ES-I3 (cell line): ENCODE measurements at regions not wholly inside any gene's neighbourhood (a gene's known extent, or its start where the extent isn't known, plus 50 kb on each side); places are given as distances from the start of the nearest gene placed in this dataset.

ENCODE experiments used
- H3K36me3 ChIP-seq: 2 replicates; pipeline ENCODE4 v1.6.1; 2013; ENCODE audit warnings: mild to moderate bottlenecking, low read length, control low read depth, moderate library complexity; ENCODE audit not compliant: insufficient read depth
- H3K4me1 ChIP-seq: 2 replicates; pipeline ENCODE4 v1.6.1; 2013; ENCODE audit warnings: mild to moderate bottlenecking, control low read depth, low read length; ENCODE audit not compliant: insufficient read depth
- H3K9ac ChIP-seq: 2 replicates; pipeline ENCODE4 v1.6.1; 2013; ENCODE audit warnings: low read depth, mild to moderate bottlenecking, low read length, moderate library complexity
- H3K9me3 ChIP-seq: 2 replicates; pipeline ENCODE4 v1.6.1; 2013; ENCODE audit warnings: mild to moderate bottlenecking, low read length, moderate library complexity; ENCODE audit not compliant: control insufficient read depth, insufficient read depth

DNA sequence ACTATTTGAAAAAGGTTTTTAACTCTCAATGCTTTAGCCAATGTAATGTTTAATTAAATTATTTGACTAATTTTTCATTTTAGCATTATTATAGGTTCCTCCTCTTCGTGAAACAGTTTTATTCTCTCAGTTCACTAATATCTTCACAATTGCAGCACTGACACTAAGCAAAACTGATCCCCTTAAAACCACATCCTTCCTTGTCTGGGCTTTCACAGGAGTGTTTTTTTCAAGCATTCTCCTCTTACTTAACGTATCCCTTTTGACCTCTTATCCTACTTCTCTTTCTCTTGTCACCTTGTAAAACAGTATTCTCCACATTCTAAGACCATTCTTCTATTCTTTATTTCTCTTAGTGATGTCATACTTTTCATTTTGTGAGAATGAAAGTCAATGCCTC, 112.8 kb downstream of the DSC3 start:
- H3K36me3 ChIP-seq: no peaks in the 10 kb centered on the region
- H3K9me3 ChIP-seq: no peaks in the 10 kb centered on the region
- no peaks in the 10 kb centered on the region for H3K4me1 ChIP-seq
- no peak overlapping the region for H3K9ac ChIP-seq

DNA sequence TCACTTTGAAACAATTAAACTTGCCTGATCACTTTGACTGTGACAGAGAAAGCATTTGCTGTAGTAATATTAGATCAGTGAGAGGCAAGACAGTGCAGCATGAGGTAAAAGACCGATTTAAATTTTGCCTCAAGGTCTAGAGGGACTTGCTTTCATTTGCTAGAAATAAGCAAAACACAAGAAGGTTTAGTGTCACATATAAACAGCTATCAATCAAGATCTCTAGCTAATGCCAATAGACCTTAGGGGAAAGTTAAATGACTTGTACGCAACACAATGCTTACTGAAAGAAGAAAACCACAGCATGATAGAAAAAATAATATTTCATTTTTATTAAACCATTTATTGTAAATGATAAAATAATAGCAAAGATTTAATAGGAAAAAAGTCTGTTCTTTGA, 113.5 kb downstream of the DSC3 start:
- Histone ChIP-seq H3K9me3 (no peaks in the 10 kb centered on the region), H3K9ac (no peak overlapping the region), H3K36me3 (no peaks in the 10 kb centered on the region), H3K4me1 (no peaks in the 10 kb centered on the region)

DNA sequence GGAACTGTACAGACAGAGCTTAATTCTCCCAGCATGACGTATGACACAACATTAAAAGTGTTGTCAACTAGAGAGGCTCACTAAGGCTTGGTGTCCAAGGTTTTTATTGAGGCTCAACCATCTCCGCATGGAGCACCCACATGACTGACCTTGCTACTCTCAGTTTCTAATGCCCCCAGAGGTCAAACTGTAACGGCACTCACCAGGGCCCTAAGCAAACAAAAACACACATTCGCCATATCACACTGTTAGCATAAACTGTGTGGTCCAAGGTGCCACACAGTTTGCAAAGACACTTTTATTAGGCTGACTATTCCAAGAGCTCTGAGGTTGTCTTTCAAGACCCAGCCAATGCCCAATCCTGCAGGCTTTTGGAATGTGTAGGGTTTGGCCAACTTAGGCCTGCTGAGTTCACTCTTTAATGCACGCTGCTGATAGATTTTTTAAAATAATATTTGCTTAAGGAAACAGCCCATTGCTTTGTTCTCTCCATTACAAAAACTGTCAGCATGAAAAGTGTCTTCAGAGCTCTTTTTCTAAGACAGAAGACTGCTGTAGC, 114.9 kb downstream of the DSC3 start:
- H3K4me1 ChIP-seq: no peaks in the 10 kb centered on the region
- no peaks in the 10 kb centered on the region for H3K9me3 ChIP-seq
- H3K36me3 ChIP-seq: no peaks in the 10 kb centered on the region
- no peak overlapping the region for H3K9ac ChIP-seq

DNA sequence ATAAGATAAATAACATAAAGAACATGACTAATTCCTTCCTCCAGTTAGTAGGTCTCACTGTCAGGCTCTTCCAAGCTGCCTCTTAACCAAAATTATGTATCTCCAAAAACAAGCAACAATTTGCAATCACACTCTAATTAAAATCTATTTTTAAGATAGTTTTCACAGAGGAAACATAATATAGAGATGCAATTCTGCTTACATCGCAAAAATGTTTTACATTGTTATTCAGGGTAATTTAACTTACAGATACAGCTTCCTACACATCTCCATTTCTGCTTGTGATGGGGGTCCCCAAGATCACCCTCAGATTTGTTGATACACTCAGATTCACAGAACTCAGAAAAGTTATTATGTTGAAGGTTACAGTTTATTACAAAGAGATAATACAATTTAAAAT, 115.5 kb downstream of the DSC3 start:
- Histone ChIP-seq H3K4me1 (no peaks in the 10 kb centered on the region), H3K9ac (no peak overlapping the region), H3K36me3 (no peaks in the 10 kb centered on the region), H3K9me3 (no peaks in the 10 kb centered on the region)

DNA sequence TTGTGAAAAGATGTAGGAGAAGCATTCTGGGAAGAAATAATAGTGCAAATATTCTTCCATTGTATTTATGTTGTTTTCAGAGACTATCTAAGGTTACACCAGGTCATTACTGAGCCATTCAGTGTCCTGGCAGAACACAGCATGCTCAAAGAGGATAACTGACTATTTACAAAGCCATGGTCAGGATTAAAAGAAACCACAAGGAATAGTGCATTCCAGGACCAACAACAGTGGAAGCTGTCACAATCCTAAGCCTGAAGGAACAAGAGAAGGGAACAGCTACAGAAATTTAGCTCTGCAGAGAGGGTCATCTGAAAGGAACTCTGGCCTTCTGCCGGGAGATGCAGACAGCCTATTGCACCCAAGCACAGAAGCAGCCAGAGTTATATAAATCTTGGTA, 116.7 kb downstream of the DSC3 start:
- Histone ChIP-seq H3K4me1 (no peaks in the 10 kb centered on the region), H3K9me3 (no peaks in the 10 kb centered on the region), H3K36me3 (no peaks in the 10 kb centered on the region), H3K9ac (no peak overlapping the region)

DNA sequence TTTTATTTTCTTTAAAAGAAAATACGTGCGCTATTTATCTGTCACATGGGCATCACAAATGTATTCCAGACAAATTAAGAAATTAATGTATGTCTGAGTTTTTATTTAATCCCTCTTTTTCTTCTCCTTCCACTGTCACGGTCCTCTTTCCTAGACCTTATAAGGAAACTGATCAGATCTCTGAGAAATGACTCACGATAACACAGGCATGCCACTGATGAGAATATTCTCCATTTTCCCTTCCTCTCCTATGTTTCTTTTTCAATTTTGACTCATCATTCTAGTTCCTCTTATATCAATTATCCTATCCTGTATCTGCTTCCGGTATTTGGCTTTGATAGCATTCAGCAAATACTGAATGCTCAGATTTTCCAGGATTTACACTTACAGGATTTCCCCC, 121.8 kb downstream of the DSC3 start:
- no peak overlapping the region for H3K9ac ChIP-seq
- no peaks in the 10 kb centered on the region for H3K9me3 ChIP-seq
- no peaks in the 10 kb centered on the region for H3K4me1 ChIP-seq
- H3K36me3 ChIP-seq: no peaks in the 10 kb centered on the region

DNA sequence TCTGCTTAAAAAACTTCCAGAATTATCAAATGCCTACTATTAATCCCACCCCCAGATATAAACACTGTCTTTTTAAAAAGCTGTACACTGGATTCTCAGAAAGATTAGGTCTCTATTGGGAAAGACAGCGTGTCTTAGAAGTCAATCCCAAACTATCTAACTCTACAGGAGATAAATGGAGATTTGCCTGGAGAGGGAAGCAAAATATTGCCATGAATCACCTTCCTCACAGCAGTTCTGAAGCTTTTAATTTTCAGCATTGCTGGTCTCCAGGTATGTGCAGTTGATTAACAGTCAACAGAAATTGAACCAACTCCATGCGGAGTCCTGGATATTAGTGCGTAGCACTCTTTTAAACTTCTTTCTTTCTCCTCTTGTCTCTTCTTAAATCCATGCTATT, 122.2 kb downstream of the DSC3 start:
- no peaks in the 10 kb centered on the region for H3K4me1 ChIP-seq
- H3K9me3 ChIP-seq: no peaks in the 10 kb centered on the region
- H3K36me3 ChIP-seq: no peaks in the 10 kb centered on the region
- no peak overlapping the region for H3K9ac ChIP-seq

DNA sequence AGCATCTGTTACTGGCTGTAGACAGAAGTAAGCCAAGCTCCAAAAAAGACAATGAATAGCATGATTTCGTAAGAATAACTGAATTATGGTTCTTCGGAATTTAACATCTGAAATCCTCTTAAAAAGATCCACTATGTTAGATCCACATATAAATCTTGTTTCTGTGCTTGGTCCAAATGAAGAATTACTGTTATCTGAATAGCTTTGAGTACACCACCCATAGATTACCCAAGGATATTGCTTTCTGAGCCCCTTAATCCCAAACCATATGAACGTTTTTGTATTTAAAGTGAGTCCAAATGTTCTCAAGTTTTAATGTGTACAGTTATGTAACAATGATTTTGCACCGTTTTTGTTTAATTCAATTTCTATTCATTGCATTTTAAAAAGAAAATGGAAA, 124.9 kb downstream of the DSC3 start:
- no peaks in the 10 kb centered on the region for H3K4me1 ChIP-seq
- H3K9me3 ChIP-seq: no peaks in the 10 kb centered on the region
- no peak overlapping the region for H3K9ac ChIP-seq
- no peaks in the 10 kb centered on the region for H3K36me3 ChIP-seq

DNA sequence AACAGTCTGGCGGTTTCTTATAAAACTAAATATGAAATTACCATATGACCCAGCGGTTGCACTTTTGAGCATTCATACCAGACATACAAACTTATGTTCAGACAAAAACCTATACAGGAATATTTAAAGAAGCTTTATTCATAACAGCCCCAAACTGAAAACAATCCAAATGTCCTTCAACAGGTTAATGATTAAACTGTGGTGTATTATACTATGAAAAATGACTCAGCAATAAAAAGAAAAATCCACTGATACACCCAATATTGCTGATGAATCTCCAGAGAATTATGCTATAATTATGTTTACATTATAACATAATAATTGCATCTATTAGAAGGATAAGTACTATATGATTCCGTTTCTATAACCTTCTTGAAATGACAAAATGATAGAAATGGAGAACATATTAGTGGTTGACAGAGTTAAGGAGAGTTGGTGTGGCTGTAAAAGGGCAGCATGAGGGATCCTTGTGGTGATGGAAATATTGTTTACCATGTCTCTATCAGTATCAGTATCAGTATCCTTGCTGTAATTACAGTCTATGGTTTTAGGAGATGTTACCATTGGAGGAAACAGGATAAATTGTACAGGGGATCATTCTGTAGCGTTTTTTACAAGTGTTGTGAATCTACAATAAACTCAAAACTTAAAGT, 127.1 kb downstream of the DSC3 start:
- H3K9ac ChIP-seq: no peak overlapping the region
- H3K36me3 ChIP-seq: no peaks in the 10 kb centered on the region
- no peaks in the 10 kb centered on the region for H3K9me3 ChIP-seq
- no peaks in the 10 kb centered on the region for H3K4me1 ChIP-seq

DNA sequence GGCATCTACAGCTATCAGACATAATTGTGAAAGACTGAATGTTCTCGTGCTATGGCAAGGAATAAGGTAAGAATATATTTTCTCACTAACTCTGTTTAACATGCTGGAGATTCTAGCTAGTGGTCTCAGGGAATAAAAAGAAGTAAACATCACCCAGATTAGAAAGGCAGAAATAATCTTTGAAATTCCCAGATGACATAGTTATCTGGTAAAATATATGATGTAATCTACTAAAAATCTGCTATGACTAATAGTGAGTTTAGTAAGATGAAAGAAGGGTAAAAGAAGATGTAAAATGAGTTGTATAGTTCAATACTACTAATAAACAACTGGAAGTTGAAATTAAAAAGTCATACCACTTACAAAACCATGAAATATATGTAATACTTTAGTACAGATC, 134.2 kb downstream of the DSC3 start:
- no peak overlapping the region for H3K9ac ChIP-seq
- no peaks in the 10 kb centered on the region for H3K36me3 ChIP-seq
- H3K9me3 ChIP-seq: no peaks in the 10 kb centered on the region
- H3K4me1 ChIP-seq: 0 out of 2 replicates have a peak, but pooled peaks cover 2% of the 10 kb centered on the region

DNA sequence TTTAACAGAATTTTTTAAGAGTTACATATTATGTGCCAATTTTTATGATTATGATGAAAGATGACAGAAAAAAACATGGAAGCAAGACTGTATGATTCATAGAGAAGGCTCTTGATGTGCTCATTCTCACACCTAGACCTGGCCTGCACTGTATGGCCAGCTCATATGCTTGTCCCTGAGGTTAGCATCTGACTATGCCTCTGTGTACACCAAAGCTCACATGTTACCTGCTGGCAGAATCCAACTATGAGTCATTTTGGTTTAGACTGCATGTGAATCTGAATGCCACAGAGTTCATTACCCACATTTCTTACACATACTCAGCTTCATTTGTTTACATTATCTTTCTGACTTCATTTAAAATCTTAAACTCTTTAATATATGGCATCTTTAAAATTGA, 139.0 kb downstream of the DSC3 start:
- H3K9ac ChIP-seq: no peak overlapping the region
- peaks cover 8% of the 10 kb centered on the region for H3K4me1 ChIP-seq
- H3K9me3 ChIP-seq: no peaks in the 10 kb centered on the region
- no peaks in the 10 kb centered on the region for H3K36me3 ChIP-seq

DNA sequence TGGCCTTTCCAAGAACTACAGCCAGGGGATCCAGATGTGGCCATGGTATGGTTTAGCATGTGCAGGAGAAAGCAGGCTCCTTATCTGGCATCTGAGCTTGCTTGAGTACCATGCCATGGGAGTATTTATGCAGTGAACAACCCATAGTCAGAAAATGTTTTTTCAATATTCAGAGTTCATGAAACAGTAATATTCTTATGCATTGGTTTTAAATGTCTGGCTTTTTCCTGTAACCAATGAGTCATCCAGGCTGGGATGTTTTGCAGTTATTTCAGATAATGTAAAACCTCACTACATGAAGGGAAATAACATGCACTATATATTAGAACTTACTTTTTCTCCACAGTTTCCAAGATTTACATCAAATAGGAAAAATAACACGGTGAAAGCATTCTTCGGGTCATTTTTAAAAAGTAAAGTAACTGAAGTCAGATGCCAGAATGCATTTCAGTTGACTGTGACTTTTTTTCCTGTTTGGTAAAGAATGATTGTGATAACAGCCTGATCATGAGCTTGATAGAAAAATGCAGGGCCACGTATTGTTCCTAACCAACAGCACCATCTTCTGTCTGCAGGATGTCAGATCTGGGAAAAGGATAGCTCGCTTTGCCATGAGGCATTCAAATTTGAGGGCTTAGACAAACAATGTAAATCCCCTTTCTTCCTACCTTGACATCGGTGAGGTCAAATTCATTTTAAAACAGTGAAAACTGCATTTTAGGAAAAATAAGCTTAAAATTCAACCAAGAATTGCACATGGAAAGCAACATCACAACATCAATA, 152.8 kb downstream of the DSC3 start:
- H3K9me3 ChIP-seq: no peaks in the 10 kb centered on the region
- H3K9ac ChIP-seq: no peak overlapping the region
- no peaks in the 10 kb centered on the region for H3K36me3 ChIP-seq
- no peaks in the 10 kb centered on the region for H3K4me1 ChIP-seq

DNA sequence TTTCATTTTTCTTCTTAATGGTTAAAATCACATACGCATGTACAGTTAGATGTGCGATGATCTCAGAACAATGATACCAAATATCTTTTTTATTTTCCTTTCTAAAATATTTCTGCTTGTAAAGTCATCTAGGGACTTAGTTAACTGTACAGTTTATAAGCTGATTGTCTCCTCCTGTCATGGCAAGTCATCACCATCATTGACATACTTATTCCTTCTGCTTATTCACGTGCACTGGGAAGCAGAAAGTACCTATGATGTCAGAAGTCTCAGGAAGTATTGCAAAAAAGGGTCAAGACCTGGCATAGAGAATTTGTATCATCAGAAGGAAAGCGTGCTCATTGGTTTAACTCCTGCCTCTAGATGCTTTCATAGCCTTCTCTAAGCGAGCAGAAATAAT, 154.2 kb downstream of the DSC3 start:
- Histone ChIP-seq H3K9me3 (no peaks in the 10 kb centered on the region), H3K36me3 (no peaks in the 10 kb centered on the region), H3K9ac (no peak overlapping the region), H3K4me1 (no peaks in the 10 kb centered on the region)

DNA sequence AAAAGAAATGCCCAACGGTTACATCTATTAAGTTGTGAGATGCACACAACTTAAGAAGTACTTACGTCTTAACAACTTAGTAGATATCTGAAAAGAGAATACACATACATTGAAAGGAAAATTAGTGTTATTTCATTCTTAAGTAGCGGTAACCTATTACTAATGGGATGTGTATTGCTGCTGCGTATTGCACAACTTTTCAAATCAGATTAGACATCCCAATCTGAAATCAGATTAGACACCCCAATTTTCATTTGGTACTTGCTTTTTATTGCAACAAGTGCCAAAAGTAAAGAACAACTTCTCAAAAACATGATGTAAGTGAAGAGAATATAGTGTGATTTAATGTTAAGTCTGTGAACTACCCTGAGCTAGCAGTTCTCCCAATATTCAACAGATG, 155.5 kb downstream of the DSC3 start:
- Histone ChIP-seq H3K36me3 (no peaks in the 10 kb centered on the region), H3K4me1 (no peaks in the 10 kb centered on the region), H3K9ac (no peak overlapping the region), H3K9me3 (no peaks in the 10 kb centered on the region)

DNA sequence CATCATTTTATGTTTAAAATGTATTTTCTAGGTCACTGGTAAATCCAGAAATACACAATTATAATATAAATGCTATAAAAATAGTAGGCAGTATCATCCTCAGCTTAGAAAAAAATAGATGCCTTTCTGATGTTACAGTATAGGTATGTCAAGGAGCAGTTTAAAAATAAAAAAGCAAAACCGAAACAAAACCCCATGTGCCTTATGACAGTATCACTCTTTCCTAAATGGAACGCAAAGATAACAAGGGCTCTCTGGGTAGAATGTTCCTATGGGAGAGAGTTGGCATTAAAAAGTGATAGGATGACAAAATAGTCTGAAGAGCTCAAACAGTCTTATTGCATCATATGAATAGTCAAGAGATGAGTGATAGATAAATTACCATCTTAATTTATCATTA, 172.1 kb downstream of the DSC3 start:
- H3K36me3 ChIP-seq: no peaks in the 10 kb centered on the region
- H3K4me1 ChIP-seq: no peaks in the 10 kb centered on the region; the same call in 1 of the 2 replicates
- no peaks in the 10 kb centered on the region; the same call in 1 of the 2 replicates for H3K9me3 ChIP-seq
- H3K9ac ChIP-seq: no peak overlapping the region
